ENCODE measurements at regions not wholly inside any gene's neighbourhood (a gene's known extent, or its start where the extent isn't known, plus 50 kb on each side); places are given as distances from the start of the nearest gene placed in this dataset.

DNA sequence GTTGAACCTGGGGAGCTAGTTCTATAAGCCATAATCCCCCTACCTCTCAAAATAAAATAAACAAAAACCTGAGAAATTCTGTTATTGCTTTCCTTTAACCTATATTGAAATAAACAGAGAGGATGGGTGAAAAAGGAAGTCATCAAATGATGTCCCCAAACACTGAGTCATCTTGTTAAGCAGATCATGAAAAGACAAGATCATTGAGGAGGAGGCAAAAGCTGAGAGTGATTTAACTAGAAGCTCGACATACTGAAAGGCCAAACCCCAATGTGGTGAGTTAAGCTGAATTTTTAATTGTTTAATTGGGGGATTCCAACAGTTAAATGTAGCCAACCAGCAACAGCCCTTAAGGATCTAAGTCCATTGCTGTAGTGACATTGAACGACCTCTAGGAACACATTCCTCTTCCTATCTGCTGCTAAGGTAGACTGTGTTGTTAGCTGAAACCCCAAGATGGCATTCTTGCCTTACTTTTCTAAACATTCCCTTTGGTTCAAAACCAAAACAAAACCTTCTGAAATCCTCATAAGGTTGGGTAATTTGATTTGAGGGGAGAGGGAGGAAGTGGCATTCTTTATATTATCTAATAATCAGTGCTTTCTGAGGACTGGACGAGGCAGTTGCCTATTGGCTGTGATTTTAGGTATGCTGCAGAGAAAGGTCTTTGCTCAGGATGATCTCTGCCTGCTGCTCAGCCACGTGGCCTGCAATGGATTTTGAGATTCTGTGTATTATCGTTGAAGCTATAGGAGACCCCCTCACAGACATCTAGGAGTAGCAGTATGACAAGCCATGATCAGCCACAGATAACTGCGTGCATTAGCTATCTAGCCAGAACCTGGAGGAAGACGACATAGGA lies 62.7 kb upstream of the BNIP2 start:
- Histone ChIP-seq H3K27me3 (ENCODE audit: control insufficient read depth, insufficient read depth, low read length) (peaks cover 4% of the 10 kb centered on the region), H3K27ac (ENCODE audit: low read length) (no peak overlapping the region), H3K9me3 (replicated peaks; ENCODE audit: control insufficient read depth, low read depth, low read length) (no peaks in the 10 kb centered on the region), H3K4me1 (ENCODE audit: control insufficient read depth, insufficient read depth, low read length) (no peaks in the 10 kb centered on the region), H3K4me3 (ENCODE audit: low read length) (no peak overlapping the region), H3K36me3 (ENCODE audit: control insufficient read depth, insufficient read depth, low read length) (no peaks in the 10 kb centered on the region)
- WGBS (ENCODE audit: insufficient coverage): 68% methylated on average over 4 of the region's 7 CpGs
- DNase-seq: peak; percentile 1

DNA sequence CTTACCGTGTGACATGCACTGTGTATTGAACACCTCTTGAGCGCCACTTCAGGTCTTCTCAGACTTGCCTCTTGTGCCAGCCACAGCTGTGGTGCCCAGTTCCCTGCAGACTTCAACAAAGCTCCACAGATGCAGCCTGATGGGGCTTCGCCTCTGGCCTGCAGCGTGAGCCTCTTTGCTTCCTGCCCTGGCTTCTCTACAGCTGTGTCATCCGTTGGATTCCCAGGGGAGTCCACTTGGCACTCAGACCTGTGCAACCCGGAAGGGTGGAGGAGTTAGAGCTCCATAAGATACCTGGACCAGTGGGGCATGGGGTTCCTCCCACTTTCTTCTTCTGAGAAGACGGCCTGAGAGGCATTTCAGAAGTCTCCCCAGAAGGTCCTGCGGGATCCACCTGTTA lies 57.7 kb upstream of the BNIP2 start:
- Histone ChIP-seq H3K27me3 (ENCODE audit: control insufficient read depth, insufficient read depth, low read length) (peaks cover 2% of the 10 kb centered on the region), H3K4me1 (ENCODE audit: control insufficient read depth, insufficient read depth, low read length) (no peaks in the 10 kb centered on the region), H3K36me3 (ENCODE audit: control insufficient read depth, insufficient read depth, low read length) (no peaks in the 10 kb centered on the region), H3K27ac (ENCODE audit: low read length) (no peak overlapping the region), H3K9me3 (replicated peaks; ENCODE audit: control insufficient read depth, low read depth, low read length) (no peaks in the 10 kb centered on the region), H3K4me3 (ENCODE audit: low read length) (no peak overlapping the region)
- peak; percentile 5 for DNase-seq
- 56% methylated on average over 8 of the region's 8 CpGs for WGBS (ENCODE audit: insufficient coverage)

DNA sequence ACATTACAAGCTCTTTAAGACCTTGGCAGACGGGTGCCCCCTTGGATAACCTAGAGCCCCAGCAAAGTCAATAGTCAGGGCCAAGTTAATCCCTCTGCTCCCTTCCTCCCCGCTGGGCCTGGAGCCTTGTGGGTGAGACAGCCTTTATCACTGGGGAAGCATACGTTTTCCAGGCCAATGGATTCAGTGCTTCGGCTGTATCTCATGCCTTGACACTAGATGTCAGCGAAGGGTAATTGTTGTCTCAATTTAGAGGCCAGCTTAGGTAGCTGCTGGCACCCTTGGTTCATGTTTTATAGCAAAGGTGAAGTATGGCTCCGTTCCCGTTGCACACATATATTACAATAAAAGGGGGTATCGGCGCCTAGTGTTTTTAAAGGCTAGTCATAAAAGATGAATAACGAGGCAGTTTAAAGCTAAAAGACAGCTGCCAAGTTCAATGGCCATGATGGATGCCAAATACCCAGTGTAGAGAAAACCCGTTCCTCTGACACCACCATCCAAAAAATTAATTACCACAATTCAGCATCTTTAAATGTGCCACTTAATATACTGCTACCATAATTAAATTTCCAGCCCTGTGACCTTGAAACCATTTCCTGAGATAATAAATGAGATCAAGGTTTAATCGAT lies 52.3 kb upstream of the BNIP2 start:
- peak; percentile 22 for DNase-seq
- no peak overlapping the region for H3K4me3 ChIP-seq (ENCODE audit: low read length)
- peaks cover 2% of the 10 kb centered on the region for H3K27me3 ChIP-seq (ENCODE audit: control insufficient read depth, insufficient read depth, low read length)
- H3K9me3 ChIP-seq (replicated peaks; ENCODE audit: control insufficient read depth, low read depth, low read length): no peaks in the 10 kb centered on the region
- H3K27ac ChIP-seq (ENCODE audit: low read length): no peak overlapping the region
- no peaks in the 10 kb centered on the region for H3K4me1 ChIP-seq (ENCODE audit: control insufficient read depth, insufficient read depth, low read length)
- WGBS (ENCODE audit: insufficient coverage): 18% methylated on average over 6 of the region's 12 CpGs
- no peaks in the 10 kb centered on the region for H3K36me3 ChIP-seq (ENCODE audit: control insufficient read depth, insufficient read depth, low read length)

DNA sequence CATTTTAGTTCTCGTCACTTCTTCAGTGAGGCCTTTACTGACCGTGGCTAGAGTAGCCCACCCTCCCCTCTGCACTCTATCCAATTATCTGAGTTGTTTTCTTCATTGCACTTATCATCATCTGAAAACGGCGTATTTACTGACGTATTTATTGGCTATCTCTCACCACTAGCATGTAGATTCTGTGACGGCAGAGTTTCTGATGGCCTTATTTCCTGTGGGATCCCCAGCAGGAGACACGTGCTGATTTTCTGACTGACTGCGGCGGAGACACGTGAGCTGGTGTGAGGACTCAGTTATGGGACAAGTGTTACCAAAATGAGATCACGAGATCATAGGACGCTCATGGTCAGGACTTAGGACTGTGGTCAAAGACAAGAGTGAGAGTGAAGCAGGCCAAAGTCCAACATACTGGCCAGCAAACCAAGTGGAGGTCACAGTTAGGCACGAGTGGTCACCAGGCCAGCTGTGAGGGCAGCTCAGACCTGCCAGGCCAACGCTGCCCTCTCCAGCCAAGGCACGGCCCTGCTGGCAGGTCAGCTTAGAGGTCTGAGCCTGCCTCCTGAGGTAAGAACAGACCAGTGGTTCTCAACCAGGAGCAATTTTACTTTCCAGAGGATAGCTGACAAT lies 50.6 kb upstream of the BNIP2 start:
- no peak for DNase-seq
- WGBS (ENCODE audit: insufficient coverage): 84% methylated on average over 11 of the region's 15 CpGs
- Histone ChIP-seq H3K4me3 (ENCODE audit: low read length) (no peak overlapping the region), H3K27ac (ENCODE audit: low read length) (no peak overlapping the region), H3K36me3 (ENCODE audit: control insufficient read depth, insufficient read depth, low read length) (no peaks in the 10 kb centered on the region), H3K4me1 (ENCODE audit: control insufficient read depth, insufficient read depth, low read length) (no peaks in the 10 kb centered on the region), H3K9me3 (replicated peaks; ENCODE audit: control insufficient read depth, low read depth, low read length) (no peaks in the 10 kb centered on the region), H3K27me3 (ENCODE audit: control insufficient read depth, insufficient read depth, low read length) (peaks cover 2% of the 10 kb centered on the region)
